ENCODE measurements at regions not wholly inside any gene's neighbourhood (a gene's known extent, or its start where the extent isn't known, plus 50 kb on each side); places are given as distances from the start of the nearest gene placed in this dataset.

- Histone ChIP-seq H3K79me2 (ENCODE audit: control insufficient read depth, insufficient read depth, low read length) (no peaks in the 10 kb centered on the region), H3K27me3 (ENCODE audit: control insufficient read depth, insufficient read depth, low read length) (no peaks in the 10 kb centered on the region), H3K4me3 (replicated peaks in 1 of 4; ENCODE audit: control extremely low read depth in 1 of 4, insufficient read depth in 1 of 4, low read depth in 3 of 4, low read length in 4 of 4) (no peak overlapping the region), H4K20me1 (ENCODE audit: control insufficient read depth, extremely low read depth, insufficient read depth, low read length) (no peaks in the 10 kb centered on the region), H3K4me1 (ENCODE audit: control insufficient read depth, extremely low read depth, insufficient read depth, low read length) (no peaks in the 10 kb centered on the region), H3K4me2 (ENCODE audit: extremely low read depth, insufficient read depth, low read length) (no peak overlapping the region), H3K27ac (ENCODE audit: insufficient read depth, low read length) (no peak overlapping the region), H3K9me3 (ENCODE audit: control insufficient read depth, insufficient read depth, low read depth, low read length) (no peaks in the 10 kb centered on the region), H3K36me3 (ENCODE audit: control insufficient read depth, insufficient read depth, low read length) (no peaks in the 10 kb centered on the region), H3K9ac (ENCODE audit: insufficient read depth, low read length) (no peak overlapping the region), H2AFZ (ENCODE audit: low read length) (no peak overlapping the region)
- TF ChIP-seq, protein P1, sequence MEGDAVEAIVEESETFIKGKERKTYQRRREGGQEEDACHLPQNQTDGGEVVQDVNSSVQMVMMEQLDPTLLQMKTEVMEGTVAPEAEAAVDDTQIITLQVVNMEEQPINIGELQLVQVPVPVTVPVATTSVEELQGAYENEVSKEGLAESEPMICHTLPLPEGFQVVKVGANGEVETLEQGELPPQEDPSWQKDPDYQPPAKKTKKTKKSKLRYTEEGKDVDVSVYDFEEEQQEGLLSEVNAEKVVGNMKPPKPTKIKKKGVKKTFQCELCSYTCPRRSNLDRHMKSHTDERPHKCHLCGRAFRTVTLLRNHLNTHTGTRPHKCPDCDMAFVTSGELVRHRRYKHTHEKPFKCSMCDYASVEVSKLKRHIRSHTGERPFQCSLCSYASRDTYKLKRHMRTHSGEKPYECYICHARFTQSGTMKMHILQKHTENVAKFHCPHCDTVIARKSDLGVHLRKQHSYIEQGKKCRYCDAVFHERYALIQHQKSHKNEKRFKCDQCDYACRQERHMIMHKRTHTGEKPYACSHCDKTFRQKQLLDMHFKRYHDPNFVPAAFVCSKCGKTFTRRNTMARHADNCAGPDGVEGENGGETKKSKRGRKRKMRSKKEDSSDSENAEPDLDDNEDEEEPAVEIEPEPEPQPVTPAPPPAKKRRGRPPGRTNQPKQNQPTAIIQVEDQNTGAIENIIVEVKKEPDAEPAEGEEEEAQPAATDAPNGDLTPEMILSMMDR (conservative IDR thresholded peaks at IDR 0.05 in 1 of 2, IDR thresholded peaks at IDR 0.05 in 1 of 2; ENCODE audit: low read depth in 1 of 2, low read length in 2 of 2), result no peak
- TF ChIP-seq EZH2 (IDR thresholded peaks at IDR 0.05; ENCODE audit: low read length, missing control alignments), result no peak
- no peak for DNase-seq (ENCODE audit: low read depth in 2 of 2)
Observed at GRCh38 chr12:65574867-65575266, 249.4 kb upstream of the HMGA2 start.

GRCh38 chr12:65584016-65584415 is 240.3 kb upstream of the HMGA2 start:
- Histone ChIP-seq H3K4me3 (replicated peaks in 1 of 4; ENCODE audit: control extremely low read depth in 1 of 4, insufficient read depth in 1 of 4, low read depth in 3 of 4, low read length in 4 of 4) (no peak overlapping the region), H3K36me3 (ENCODE audit: control insufficient read depth, insufficient read depth, low read length) (no peaks in the 10 kb centered on the region), H3K27ac (ENCODE audit: insufficient read depth, low read length) (no peak overlapping the region), H3K9ac (ENCODE audit: insufficient read depth, low read length) (no peak overlapping the region), H3K79me2 (ENCODE audit: control insufficient read depth, insufficient read depth, low read length) (no peaks in the 10 kb centered on the region), H2AFZ (ENCODE audit: low read length) (no peak overlapping the region), H3K9me3 (ENCODE audit: control insufficient read depth, insufficient read depth, low read depth, low read length) (no peaks in the 10 kb centered on the region), H3K4me1 (ENCODE audit: control insufficient read depth, extremely low read depth, insufficient read depth, low read length) (no peaks in the 10 kb centered on the region), H3K27me3 (ENCODE audit: control insufficient read depth, insufficient read depth, low read length) (no peaks in the 10 kb centered on the region), H3K4me2 (ENCODE audit: extremely low read depth, insufficient read depth, low read length) (no peak overlapping the region), H4K20me1 (ENCODE audit: control insufficient read depth, extremely low read depth, insufficient read depth, low read length) (no peaks in the 10 kb centered on the region)
- DNase-seq (ENCODE audit: low read depth in 2 of 2), result no peak
- TF ChIP-seq EZH2 (IDR thresholded peaks at IDR 0.05; ENCODE audit: low read length, missing control alignments), result no peak
- TF ChIP-seq, protein P1 (conservative IDR thresholded peaks at IDR 0.05 in 1 of 2, IDR thresholded peaks at IDR 0.05 in 1 of 2; ENCODE audit: low read depth in 1 of 2, low read length in 2 of 2), result no peak

DNA sequence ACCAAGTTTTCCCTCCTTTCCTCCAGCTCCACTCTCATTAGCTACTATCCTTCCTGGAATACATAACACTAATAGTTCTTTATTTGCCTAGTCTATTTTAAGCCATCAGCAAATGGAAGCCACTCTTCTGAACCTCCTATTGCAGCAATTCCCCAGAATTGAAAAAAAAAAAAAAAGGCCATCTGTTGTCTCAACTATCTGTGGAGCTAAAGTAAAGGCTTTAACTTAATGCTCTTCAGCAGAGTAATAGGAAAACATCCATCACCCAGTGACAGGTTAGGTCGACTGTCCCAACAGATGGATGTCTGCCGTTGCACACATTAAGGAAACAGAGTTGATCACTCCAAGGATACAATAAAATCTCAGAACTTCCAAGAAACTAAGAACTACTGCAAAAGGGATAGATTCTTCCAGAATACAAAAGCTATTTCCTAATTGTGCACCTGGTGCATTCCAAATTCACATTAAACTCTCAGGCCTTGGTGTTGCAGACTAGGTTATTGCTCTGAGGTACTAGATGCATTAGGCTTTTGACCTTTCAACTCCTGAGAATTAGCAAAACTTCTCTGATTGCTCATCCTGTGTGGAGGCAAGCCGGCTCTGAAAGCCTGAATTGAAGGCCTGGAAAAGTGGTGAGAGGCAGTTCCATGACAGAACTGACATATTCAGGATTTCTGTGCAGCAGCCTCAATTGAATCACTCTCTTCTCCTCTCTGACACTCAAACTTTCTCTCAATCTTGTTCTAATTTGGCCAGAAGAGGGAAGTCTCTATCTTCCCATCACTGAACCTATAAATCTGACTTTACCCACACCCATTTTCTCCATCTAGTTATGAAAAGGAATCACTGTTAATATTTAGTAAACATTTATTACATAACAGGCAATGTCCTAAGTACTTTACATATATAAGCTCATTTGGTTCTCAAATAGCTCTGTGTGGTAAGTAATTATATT is 238.4 kb upstream of the HMGA2 start:
- Histone ChIP-seq H3K4me3 (replicated peaks in 1 of 4; ENCODE audit: control extremely low read depth in 1 of 4, insufficient read depth in 1 of 4, low read depth in 3 of 4, low read length in 4 of 4) (no peak overlapping the region), H3K27ac (ENCODE audit: insufficient read depth, low read length) (no peak overlapping the region), H3K9me3 (ENCODE audit: control insufficient read depth, insufficient read depth, low read depth, low read length) (no peaks in the 10 kb centered on the region), H3K4me1 (ENCODE audit: control insufficient read depth, extremely low read depth, insufficient read depth, low read length) (no peaks in the 10 kb centered on the region), H3K9ac (ENCODE audit: insufficient read depth, low read length) (no peak overlapping the region), H3K27me3 (ENCODE audit: control insufficient read depth, insufficient read depth, low read length) (no peaks in the 10 kb centered on the region), H3K79me2 (ENCODE audit: control insufficient read depth, insufficient read depth, low read length) (no peaks in the 10 kb centered on the region), H4K20me1 (ENCODE audit: control insufficient read depth, extremely low read depth, insufficient read depth, low read length) (no peaks in the 10 kb centered on the region), H2AFZ (ENCODE audit: low read length) (no peak overlapping the region), H3K36me3 (ENCODE audit: control insufficient read depth, insufficient read depth, low read length) (no peaks in the 10 kb centered on the region), H3K4me2 (ENCODE audit: extremely low read depth, insufficient read depth, low read length) (no peak overlapping the region)
- TF ChIP-seq, protein P1 (conservative IDR thresholded peaks at IDR 0.05 in 1 of 2, IDR thresholded peaks at IDR 0.05 in 1 of 2; ENCODE audit: low read depth in 1 of 2, low read length in 2 of 2), result no peak
- TF ChIP-seq EZH2 (IDR thresholded peaks at IDR 0.05; ENCODE audit: low read length, missing control alignments), result no peak
- no peak for DNase-seq (ENCODE audit: low read depth in 2 of 2)

Measured in fibroblast of lung (primary cell).